Breast epithelium (tissue), 3 donors: ENCODE measurements at regions not wholly inside any gene's neighbourhood (a gene's known extent, or its start where the extent isn't known, plus 50 kb on each side); places are given as distances from the start of the nearest gene placed in this dataset.

Experiments
- POLR2A ChIP-seq: fragments of 450-650 bp; IDR thresholded peaks from one replicate; pipeline ENCODE4 v1.6.1; 2016; ENCODE audit warnings: antibody characterized with exemption, mild to moderate bottlenecking, moderate library complexity
- POLR2AphosphoS5 ChIP-seq, 3 donors: sonication (generic); formaldehyde crosslinking; IDR thresholded peaks; one replicate each; pipeline ENCODE4 v1.6.1; 2017; ENCODE audit warnings: antibody characterized with exemption in 3 of 3
- TF ChIP-seq, protein P1 (sequence below), 3 donors: fragments of 450-650 bp; IDR thresholded peaks; one replicate each; pipeline ENCODE4 v1.5.1; 2016 to 2017; ENCODE audit warnings: antibody characterized with exemption in 3 of 3, mild to moderate bottlenecking in 3 of 3, moderate library complexity in 3 of 3

DNA sequence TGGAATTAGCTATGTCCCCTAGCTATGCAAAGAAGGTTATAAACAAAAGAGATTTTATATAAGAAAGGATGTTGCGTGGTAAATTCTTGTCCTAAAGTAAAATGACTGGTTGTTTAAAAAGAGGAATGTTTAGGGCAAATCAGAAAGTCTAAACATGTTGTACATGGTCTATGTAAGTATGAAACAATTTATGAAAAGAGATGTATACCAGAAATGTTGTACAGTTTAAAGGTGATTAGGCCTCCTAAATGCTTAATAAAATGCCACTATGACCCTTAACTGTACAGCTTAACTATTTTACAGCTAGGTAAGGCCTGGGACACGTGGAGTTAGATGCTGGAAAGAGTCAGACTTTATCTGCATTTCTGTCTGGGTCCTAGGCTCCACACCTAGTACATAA, 775.9 kb upstream of the KLHL1 start:
- TF ChIP-seq, protein P1, sequence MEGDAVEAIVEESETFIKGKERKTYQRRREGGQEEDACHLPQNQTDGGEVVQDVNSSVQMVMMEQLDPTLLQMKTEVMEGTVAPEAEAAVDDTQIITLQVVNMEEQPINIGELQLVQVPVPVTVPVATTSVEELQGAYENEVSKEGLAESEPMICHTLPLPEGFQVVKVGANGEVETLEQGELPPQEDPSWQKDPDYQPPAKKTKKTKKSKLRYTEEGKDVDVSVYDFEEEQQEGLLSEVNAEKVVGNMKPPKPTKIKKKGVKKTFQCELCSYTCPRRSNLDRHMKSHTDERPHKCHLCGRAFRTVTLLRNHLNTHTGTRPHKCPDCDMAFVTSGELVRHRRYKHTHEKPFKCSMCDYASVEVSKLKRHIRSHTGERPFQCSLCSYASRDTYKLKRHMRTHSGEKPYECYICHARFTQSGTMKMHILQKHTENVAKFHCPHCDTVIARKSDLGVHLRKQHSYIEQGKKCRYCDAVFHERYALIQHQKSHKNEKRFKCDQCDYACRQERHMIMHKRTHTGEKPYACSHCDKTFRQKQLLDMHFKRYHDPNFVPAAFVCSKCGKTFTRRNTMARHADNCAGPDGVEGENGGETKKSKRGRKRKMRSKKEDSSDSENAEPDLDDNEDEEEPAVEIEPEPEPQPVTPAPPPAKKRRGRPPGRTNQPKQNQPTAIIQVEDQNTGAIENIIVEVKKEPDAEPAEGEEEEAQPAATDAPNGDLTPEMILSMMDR (IDR thresholded peaks at IDR 0.05), result no peak
- TF ChIP-seq POLR2AphosphoS5 (IDR thresholded peaks at IDR 0.05) (no peak), POLR2A (no peak)
